Posterior vena cava (tissue), 2 donors: ENCODE measurements at regions not wholly inside any gene's neighbourhood (a gene's known extent, or its start where the extent isn't known, plus 50 kb on each side); places are given as distances from the start of the nearest gene placed in this dataset.
"Not testable (repeated sequence)": the region's sequence is repeated elsewhere in the genome, so short reads cannot be mapped to it uniquely, and the experiment has no call there.

Experiments
- DNase-seq: peaks from one replicate; pipeline ENCODE4 v3.0.0-alpha.2; 2020; ENCODE audit warnings: low spot score
- intact Hi-C, 2 donors: fragments of 100-400 bp; cut with DNase I; formaldehyde crosslinking; loops; one replicate each; pipeline versions ENCODE4 v1.14.1 to v1.14.2; 2022 to 2023
- donor health status: DM: yes; HTN: yes; CAD: no.
- donor health status: DM: yes; HTN: yes; CAD: no.

GRCh38 chr17:31798205-31798724 lies 60.8 kb downstream of the COPRS start:
- DNase-seq: no peak
- intact Hi-C loops: no loop called here

GRCh38 chr17:31795941-31796340 lies 63.1 kb downstream of the COPRS start:
- DNase-seq, intact Hi-C loops: not testable (repeated sequence)

DNA sequence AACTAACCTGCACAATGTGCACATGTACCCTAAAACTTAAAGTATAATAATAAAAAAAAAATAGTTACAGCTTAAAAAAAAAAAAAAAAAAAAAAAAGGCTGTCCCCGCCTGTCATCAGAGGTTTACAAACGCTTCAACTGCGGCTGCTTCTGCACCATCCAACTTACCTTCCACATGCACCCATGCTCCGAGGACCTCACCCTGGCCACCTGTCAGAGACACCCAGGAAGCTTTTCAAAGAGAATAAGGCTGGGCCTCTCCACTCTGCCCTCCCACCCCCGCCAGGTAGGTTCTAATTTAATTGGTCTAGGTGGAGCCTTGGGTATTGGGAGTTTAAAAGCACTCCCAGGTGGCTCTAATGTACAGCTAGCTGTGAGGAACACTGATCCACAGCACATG lies 64.9 kb downstream of the COPRS start:
- no peak for DNase-seq
- intact Hi-C loops: no loop called here

DNA sequence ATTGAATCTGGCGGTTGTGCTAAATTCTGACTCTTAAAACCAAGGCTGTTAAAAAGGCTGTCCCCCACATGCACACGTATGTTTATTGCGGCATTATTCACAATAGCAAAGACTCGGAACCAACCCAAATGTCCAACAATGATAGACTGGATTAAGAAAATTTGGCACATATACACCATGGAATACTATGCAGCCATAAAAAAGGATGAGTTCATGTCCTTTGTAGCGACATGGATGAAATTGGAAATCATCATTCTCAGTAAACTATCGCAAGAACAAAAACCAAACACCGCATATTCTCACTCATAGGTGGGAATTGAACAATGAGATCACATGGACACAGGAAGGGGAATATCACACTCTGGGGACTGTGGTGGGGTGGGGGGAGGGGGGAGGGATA lies 65.4 kb downstream of the COPRS start:
- intact Hi-C loops, DNase-seq: not testable (repeated sequence)

GRCh38 chr17:31792007-31792585 lies 66.9 kb downstream of the COPRS start:
- DNase-seq: no peak
- intact Hi-C loops: no loop called here

- no peak for DNase-seq
- intact Hi-C loops: loop anchor here in 1 of 2 donors (1.0 kb wide), 1 partner anchor 11 kb away; no protein-coding TSS in a partner anchor
Observed at GRCh38 chr17:31789707-31790505, 69.1 kb downstream of the COPRS start.

DNA sequence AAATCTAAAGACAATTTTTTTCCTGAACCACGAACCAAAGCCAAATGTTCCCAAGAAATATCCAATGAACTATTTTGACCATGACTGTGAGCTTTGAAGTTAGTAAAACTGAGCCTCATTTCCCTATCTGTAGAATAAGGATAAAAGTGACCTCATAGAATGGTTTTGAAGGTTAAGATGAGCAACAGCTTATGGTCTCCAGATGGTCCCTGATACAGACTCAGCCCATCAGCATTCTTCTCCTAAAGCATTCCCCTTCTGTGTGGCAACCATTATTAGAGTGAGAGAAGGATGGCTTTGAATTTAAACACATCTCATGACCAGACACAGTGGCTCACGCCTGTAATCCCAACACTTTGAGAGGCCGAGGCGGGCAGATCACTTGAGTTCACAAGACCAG lies 70.1 kb downstream of the COPRS start:
- intact Hi-C loops: loop anchor here in 1 of 2 donors (1.0 kb wide), 1 partner anchor 12 kb away; no protein-coding TSS in a partner anchor
- DNase-seq: no peak

GRCh38 chr17:31788571-31788946 lies 70.5 kb downstream of the COPRS start:
- intact Hi-C loops: no loop called here

GRCh38 chr17:31787857-31788570 lies 71.0 kb downstream of the COPRS start:
- no peak for DNase-seq
- intact Hi-C loops: no loop called here

More at GRCh38 chr17:31788571-31788946, 70.5 kb downstream of the COPRS start:
- DNase-seq: no peak

GRCh38 chr17:31786796-31787481 lies 72.1 kb downstream of the COPRS start:
- intact Hi-C loops: no loop called here
- no peak for DNase-seq

DNA sequence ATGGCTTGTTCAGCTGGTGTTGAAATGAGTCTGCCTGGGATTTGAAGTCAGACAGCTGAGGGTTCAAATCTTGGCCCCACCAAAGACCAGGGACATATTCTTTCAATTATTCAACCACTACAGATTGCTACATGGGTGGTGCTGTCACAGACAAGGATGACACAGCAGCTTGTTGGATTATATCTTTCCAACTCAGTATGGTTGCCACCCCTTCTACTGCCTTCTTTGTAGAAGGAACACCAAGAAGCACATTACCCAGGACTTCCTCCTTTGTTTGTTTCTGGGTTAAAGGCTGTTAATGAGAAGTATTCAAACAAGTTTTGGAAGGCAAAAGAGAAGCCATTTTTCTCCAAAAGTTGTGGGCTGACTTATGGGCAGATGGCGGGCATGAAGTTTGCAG lies 78.6 kb downstream of the COPRS start:
- no peak for DNase-seq
- intact Hi-C loops: no loop called here

- no peak for DNase-seq
- intact Hi-C loops: no loop called here
Observed at GRCh38 chr17:31778523-31778922, 80.5 kb downstream of the COPRS start.

DNA sequence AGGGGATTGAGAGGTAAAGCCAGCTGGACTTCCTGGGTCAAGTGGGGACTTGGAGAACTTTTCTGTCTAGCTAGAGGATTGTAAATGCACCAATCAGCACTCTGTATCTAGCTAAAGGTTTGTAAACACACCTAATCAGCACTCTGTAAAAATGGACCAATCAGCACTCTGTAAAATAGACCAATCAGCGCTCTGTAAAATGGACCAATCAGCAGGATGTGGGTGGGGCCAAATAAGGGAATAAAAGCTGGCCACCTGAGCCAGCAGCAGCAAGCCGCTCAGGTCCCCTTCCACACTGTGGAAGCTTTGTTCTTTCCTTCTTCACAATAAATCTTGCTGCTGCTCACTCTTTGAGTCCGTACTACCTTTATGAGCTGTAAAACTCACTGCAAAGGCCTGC lies 87.7 kb downstream of the COPRS start:
- DNase-seq, intact Hi-C loops: not testable (repeated sequence)

- DNase-seq, intact Hi-C loops: not testable (repeated sequence)
Observed at GRCh38 chr17:31770501-31770900, 88.5 kb downstream of the COPRS start.

DNA sequence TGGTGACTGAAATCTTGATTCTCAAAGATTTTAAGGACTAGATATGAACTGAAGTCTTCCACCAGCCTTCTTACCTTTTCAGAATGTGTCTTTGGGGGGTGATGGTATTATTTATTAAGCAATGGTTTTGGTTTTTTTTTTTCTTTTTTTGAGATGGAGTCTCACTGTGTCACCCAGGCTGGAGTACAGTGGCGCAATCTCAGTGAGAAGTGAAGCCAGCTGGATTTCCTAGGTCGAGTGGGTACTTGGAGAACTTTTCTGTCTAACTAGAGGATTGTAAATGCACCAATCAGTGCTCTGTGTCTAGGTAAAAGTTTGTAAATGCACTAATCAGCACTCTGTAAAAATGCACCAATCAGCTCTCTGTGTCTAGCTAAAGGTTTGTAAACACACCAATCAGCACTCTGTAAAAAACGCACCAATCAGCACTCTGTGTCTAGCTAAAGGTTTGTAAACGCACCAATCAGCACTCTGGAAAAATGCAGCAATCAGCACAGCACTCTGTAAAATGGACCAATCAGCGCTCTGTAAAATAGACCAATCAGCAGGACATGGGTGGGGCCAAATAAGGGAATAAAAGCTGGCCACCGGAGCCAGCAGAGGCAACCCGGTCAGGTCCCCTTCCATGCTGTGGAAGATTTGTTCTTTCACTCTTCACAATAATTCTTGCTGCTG lies 97.1 kb downstream of the COPRS start:
- DNase-seq, intact Hi-C loops: not testable (repeated sequence)

- no peak for DNase-seq
- intact Hi-C loops: no loop called here
Observed at GRCh38 chr17:31758646-31759045, 100.4 kb downstream of the COPRS start.

GRCh38 chr17:31757097-31757496 lies 101.9 kb downstream of the COPRS start:
- intact Hi-C loops: no loop called here
- no peak for DNase-seq

DNA sequence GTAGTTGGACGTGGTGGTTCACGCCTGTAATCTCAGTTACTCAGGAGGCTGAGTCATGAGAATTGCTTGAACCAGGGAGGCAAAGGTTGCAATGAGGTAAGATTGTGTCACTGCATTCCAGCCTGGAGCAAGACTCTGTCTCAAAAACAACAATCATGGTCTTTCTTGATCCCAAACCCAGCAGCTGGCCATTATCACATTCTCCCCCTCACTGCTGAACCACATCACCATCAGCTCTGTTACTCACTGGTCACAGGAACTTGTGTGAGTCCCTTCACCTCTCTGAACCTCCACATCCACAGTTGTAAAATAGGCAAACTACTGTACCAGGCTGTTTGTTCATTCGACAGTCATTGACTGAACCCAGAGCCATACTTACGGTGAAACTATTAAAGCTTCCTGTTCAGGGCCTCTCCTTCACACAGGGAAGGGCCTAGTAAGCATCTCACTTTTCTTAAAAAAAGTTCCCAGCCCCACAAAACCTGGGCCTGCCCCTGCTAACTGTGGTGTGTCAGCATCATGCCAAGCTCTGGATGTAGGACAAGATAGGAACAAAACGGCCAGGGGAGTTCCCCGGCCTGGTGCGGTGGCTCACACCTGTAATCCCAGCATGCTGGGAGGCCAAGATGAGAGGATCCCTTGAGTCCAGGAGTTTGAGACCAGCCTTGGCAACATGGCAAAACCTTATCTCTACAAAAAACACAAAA lies 104.7 kb downstream of the COPRS start:
- intact Hi-C loops: no loop called here
- no peak for DNase-seq
